Keratinocyte (primary cell): ENCODE measurements at regions not wholly inside any gene's neighbourhood (a gene's known extent, or its start where the extent isn't known, plus 50 kb on each side); places are given as distances from the start of the nearest gene placed in this dataset.

Experiments used
- DNase-seq: peaks from one replicate; pipeline ENCODE4 v3.0.0-alpha.2; 2011; ENCODE audit warnings: low read depth, missing footprints, low spot score
- FAIRE-seq: peaks from 2 replicates; lab custom pipeline; 2011; peaks lifted over from hg19 to GRCh38; lab: Jason Lieb, UNC
- H2AFZ ChIP-seq: 2 replicates; pipeline ENCODE4 v1.6.0; 2012; ENCODE audit warnings: low read length, control low read depth, inconsistent platforms; ENCODE audit not compliant: control insufficient read depth
- H3K27ac ChIP-seq: 2 replicates; pipeline ENCODE4 v1.5.1; 2011; ENCODE audit warnings: low read length; ENCODE audit not compliant: control insufficient read depth, insufficient read depth
- H3K27me3 ChIP-seq: 3 replicates; pipeline ENCODE4 v1.6.0; 2011; ENCODE audit warnings: low read length; ENCODE audit not compliant: control insufficient read depth, insufficient read depth; ENCODE audit errors: extremely low read depth
- H3K36me3 ChIP-seq, 2 experiments: 2 replicates in 1 of 2; 3 replicates in 1 of 2; pipeline ENCODE4 v1.5.1; 2011; ENCODE audit warnings: low read length in 2 of 2, mild to moderate bottlenecking in 1 of 2; ENCODE audit not compliant: control insufficient read depth in 2 of 2, insufficient read depth in 2 of 2; ENCODE audit errors: extremely low read depth in 1 of 2
- H3K4me1 ChIP-seq: 3 replicates; pipeline ENCODE4 v1.5.1; 2011; ENCODE audit warnings: low read length; ENCODE audit not compliant: control insufficient read depth, insufficient read depth; ENCODE audit errors: extremely low read depth
- H3K4me2 ChIP-seq: 3 replicates; pipeline ENCODE4 v1.6.0; 2011; ENCODE audit warnings: low read depth, low read length; ENCODE audit not compliant: control insufficient read depth, insufficient read depth; ENCODE audit errors: extremely low read depth
- H3K4me3 ChIP-seq, 3 experiments: fragments of 200-600 bp in 1 of 3; sonication (generic) in 1 of 3; 2 replicates in 2 of 3; 3 replicates in 1 of 3; pipeline ENCODE4 v1.5.1; 2011 to 2016; ENCODE audit warnings: low read length in 3 of 3, mild to moderate bottlenecking in 3 of 3, control low read depth in 2 of 3, inconsistent platforms in 1 of 3, low read depth in 1 of 3, mixed read lengths in 1 of 3, mixed run types in 1 of 3, moderate library complexity in 1 of 3; ENCODE audit not compliant: control insufficient read depth in 2 of 3, insufficient read depth in 2 of 3; ENCODE audit errors: extremely low read depth in 1 of 3
- H3K79me2 ChIP-seq: 2 replicates; pipeline ENCODE4 v1.6.0; 2012; ENCODE audit warnings: low read length; ENCODE audit not compliant: control insufficient read depth, insufficient read depth
- H3K9ac ChIP-seq: 3 replicates; pipeline ENCODE4 v1.6.0; 2011; ENCODE audit warnings: low read length; ENCODE audit not compliant: control insufficient read depth, insufficient read depth; ENCODE audit errors: extremely low read depth
- H3K9me1 ChIP-seq: 3 replicates; pipeline ENCODE4 v1.6.0; 2011; ENCODE audit warnings: low read length; ENCODE audit not compliant: control insufficient read depth, insufficient read depth; ENCODE audit errors: extremely low read depth
- H3K9me3 ChIP-seq: 2 replicates; pipeline ENCODE4 v1.5.1; 2012; ENCODE audit warnings: low read depth, low read length; ENCODE audit not compliant: control insufficient read depth
- H4K20me1 ChIP-seq: 3 replicates; pipeline ENCODE4 v1.6.0; 2011; ENCODE audit warnings: low read length; ENCODE audit not compliant: control insufficient read depth, insufficient read depth; ENCODE audit errors: extremely low read depth
- CTCF ChIP-seq, 3 experiments: IDR thresholded peaks in 1 of 3; conservative IDR thresholded peaks in 1 of 3; optimal IDR thresholded peaks in 1 of 3; 2 replicates in 2 of 3; 3 replicates in 1 of 3; pipeline versions ENCODE3 to v1.5.1; 2011; ENCODE audit warnings: low read length in 3 of 3, mild to moderate bottlenecking in 3 of 3, moderate library complexity in 2 of 3, control low read depth in 1 of 3, inconsistent platforms in 1 of 3; ENCODE audit not compliant: insufficient read depth in 2 of 3; ENCODE audit errors: extremely low read depth in 1 of 3
- EZH2 ChIP-seq: IDR thresholded peaks from one replicate; pipeline ENCODE4 v1.6.1; 2012; ENCODE audit warnings: inconsistent platforms, mild to moderate bottlenecking, low read length, moderate library complexity
- dilution Hi-C: fragments of 300-500 bp; cut with MboI; formaldehyde crosslinking; loops from one replicate; pipeline ENCODE4 v1.7.0; 2020; ENCODE audit warnings: low sequenced_read_pairs; ENCODE audit not compliant: extremely low pct_ligation_motif_present

- H3K27me3 ChIP-seq: no peaks in the 10 kb centered on the region
- H3K27ac ChIP-seq: no peak overlapping the region
- FAIRE-seq (no peak), DNase-seq (no peak)
- H3K4me1 ChIP-seq: no peaks in the 10 kb centered on the region
- TF ChIP-seq CTCF (optimal IDR thresholded peaks at IDR 0.05 in 1 of 3, IDR thresholded peaks at IDR 0.05 in 1 of 3, conservative IDR thresholded peaks at IDR 0.05 in 1 of 3; ENCODE audit: extremely low read depth in 1 of 3, insufficient read depth in 2 of 3, low read length in 3 of 3) (no peak), EZH2 (no peak)
- no peak overlapping the region for H2AFZ ChIP-seq
- H3K9me3 ChIP-seq: no peaks in the 10 kb centered on the region
- no peaks in the 10 kb centered on the region for H4K20me1 ChIP-seq
- no peaks in the 10 kb centered on the region for H3K9me1 ChIP-seq
- dilution Hi-C loops: no loop called here
- no peaks in the 10 kb centered on the region for H3K36me3 ChIP-seq
- no peaks in the 10 kb centered on the region for H3K79me2 ChIP-seq
- H3K9ac ChIP-seq: no peak overlapping the region
- H3K4me2 ChIP-seq: no peak overlapping the region
- no peak overlapping the region for H3K4me3 ChIP-seq
Measured at GRCh38 chr18:53789376-53790247, 434.9 kb downstream of the MBD2 start.

- H3K9me3 ChIP-seq: no peaks in the 10 kb centered on the region
- H3K27me3 ChIP-seq: no peaks in the 10 kb centered on the region
- H2AFZ ChIP-seq: no peak overlapping the region
- H4K20me1 ChIP-seq: no peaks in the 10 kb centered on the region
- H3K36me3 ChIP-seq: no peaks in the 10 kb centered on the region
- no peaks in the 10 kb centered on the region for H3K4me1 ChIP-seq
- no peak for TF ChIP-seq EZH2
- TF ChIP-seq CTCF (optimal IDR thresholded peaks at IDR 0.05 in 1 of 3, IDR thresholded peaks at IDR 0.05 in 1 of 3, conservative IDR thresholded peaks at IDR 0.05 in 1 of 3; ENCODE audit: extremely low read depth in 1 of 3, insufficient read depth in 2 of 3, low read length in 3 of 3): no peak
- dilution Hi-C loops: no loop called here
- no peak for FAIRE-seq
- H3K9me1 ChIP-seq: no peaks in the 10 kb centered on the region
- no peak for DNase-seq
- no peak overlapping the region for H3K9ac ChIP-seq
- H3K4me3 ChIP-seq: no peak overlapping the region
- H3K79me2 ChIP-seq: no peaks in the 10 kb centered on the region
- H3K4me2 ChIP-seq: no peak overlapping the region
- no peak overlapping the region for H3K27ac ChIP-seq
Measured at GRCh38 chr18:53785811-53786210, 438.7 kb downstream of the MBD2 start.
